GM20000 (cell line): ENCODE measurements at regions not wholly inside any gene's neighbourhood (a gene's known extent, or its start where the extent isn't known, plus 50 kb on each side); places are given as distances from the start of the nearest gene placed in this dataset.

Experiments
- DNase-seq: peaks from one replicate; pipeline ENCODE4 v3.0.0; 2012; ENCODE audit warnings: low spot score
- TF ChIP-seq, protein P1 (sequence below): IDR thresholded peaks from 2 replicates; pipeline ENCODE4 v1.5.1; 2012; ENCODE audit warnings: mild to moderate bottlenecking, control low read depth; ENCODE audit errors: extremely low read depth, missing control alignments

DNA sequence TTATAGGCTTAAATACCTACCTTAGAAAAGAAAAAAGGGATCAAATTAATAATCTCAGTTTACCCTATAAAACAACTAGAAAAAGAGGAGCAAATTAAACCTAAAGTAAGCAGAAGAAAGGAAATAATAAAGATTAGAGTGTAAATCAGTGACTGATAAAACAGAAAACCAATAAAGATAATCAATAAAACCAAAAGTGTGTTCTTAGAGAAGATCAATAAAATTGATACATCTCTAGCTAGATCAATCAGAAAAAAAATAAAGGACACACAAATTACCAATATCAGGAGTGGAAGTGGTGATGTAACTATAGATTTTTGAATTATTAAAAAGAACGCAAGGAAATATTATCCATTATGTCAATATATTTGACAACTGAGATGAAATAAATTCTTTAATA lies 69.2 kb upstream of the NAMPT start:
- TF ChIP-seq, protein P1, sequence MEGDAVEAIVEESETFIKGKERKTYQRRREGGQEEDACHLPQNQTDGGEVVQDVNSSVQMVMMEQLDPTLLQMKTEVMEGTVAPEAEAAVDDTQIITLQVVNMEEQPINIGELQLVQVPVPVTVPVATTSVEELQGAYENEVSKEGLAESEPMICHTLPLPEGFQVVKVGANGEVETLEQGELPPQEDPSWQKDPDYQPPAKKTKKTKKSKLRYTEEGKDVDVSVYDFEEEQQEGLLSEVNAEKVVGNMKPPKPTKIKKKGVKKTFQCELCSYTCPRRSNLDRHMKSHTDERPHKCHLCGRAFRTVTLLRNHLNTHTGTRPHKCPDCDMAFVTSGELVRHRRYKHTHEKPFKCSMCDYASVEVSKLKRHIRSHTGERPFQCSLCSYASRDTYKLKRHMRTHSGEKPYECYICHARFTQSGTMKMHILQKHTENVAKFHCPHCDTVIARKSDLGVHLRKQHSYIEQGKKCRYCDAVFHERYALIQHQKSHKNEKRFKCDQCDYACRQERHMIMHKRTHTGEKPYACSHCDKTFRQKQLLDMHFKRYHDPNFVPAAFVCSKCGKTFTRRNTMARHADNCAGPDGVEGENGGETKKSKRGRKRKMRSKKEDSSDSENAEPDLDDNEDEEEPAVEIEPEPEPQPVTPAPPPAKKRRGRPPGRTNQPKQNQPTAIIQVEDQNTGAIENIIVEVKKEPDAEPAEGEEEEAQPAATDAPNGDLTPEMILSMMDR: no peak

DNA sequence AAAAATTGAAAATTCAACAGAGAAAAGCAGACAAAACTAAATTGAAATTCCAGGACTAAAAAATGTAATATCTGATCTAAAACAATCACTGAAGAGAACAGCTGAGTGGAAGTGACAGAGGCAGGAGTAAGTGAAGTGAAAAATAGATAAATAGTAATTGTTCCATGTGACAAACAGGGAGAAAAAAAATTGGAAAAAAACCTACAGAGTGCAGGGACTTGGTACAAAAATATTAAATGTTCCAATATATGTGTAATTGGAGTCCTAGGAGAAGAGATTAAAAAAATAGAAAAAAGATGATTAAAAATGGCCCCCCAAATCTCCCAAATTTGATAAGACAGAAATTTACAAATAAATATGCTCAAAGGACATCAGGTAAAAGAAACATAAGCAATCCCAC lies 63.4 kb upstream of the NAMPT start:
- TF ChIP-seq, protein P1: no peak
- DNase-seq: no peak

More for the DNA sequence above, 69.2 kb upstream of the NAMPT start:
- no peak for DNase-seq

DNA sequence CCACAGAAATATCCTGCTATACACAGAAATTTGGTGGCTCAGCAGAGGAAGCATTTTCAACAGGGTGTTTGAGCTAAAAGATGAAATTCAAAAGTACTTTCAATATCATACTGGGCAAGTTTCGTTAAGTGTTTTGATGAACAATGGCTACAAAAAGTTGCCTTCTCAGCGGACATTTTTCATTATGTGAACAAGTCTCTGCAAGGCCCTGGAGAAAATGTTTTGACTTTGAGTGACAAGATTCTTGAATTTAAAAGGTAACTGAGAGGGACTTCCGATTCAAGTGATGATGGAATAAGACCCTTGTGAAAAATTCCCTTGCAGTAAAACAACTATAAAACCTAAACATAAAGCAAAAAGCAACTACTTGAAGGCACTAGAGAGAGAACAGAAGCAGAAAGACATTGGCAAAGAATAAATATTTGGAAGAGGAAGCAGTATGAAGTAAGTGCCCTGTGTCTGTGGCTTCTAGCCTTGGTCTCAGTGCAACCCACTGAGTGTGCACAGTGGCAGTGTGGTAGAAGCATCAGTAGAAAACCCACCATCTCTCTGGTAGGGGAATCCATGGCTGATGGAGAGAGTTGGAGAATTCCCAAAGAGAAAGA lies 62.5 kb upstream of the NAMPT start:
- TF ChIP-seq, protein P1: no peak
- no peak for DNase-seq

DNA sequence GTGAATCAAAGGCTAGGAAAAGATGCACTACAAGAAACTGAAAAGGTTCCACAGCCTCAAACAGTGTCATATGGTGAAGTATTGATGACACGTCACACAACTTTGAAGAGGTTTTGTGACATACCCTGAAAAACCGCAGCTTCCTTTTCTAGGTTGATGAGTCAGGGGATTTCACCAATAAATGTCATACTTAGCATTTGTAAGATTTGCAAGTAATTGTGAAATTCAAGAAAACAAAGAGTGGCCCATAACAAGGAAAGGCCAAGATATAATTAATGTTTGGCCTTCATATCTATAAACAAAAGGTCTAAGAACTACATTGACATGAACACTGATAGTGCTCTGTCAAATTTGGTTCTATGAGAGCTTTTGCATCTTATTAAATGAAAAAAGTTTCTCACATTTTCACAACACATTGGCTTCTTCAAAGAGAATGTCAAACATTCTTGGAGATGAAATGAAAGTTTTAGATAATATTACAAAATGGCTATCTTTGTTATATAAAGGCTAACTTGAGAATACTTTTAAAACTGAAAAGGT lies 62.0 kb upstream of the NAMPT start:
- DNase-seq: peak; percentile 67

DNA sequence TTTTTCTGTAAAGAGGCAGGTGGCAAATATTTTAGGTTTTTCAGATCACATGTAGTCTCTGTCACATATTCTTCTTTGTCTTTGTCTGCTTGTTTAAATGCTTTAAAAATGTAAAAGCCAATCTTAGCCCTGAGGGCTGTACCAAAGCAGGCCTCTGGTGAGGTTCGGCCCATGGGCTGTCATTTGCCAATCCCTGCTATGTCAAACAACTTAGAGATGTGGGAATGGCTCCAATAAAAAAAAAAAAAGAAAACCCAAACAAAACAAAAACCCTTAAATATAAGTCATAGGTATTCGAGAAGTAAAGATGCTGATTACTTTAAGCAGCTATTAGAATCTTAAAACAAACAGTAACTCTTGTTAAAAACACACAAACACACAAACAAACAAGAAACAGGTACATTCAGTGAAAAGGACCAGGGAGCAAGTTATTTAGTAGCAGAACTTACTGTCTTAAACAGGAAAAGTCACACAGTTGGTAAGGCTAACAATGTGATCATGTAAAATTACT lies 61.4 kb upstream of the NAMPT start:
- TF ChIP-seq, protein P1: no peak
- no peak for DNase-seq

More for the DNA sequence above, 62.0 kb upstream of the NAMPT start:
- TF ChIP-seq, protein P1: no peak

DNA sequence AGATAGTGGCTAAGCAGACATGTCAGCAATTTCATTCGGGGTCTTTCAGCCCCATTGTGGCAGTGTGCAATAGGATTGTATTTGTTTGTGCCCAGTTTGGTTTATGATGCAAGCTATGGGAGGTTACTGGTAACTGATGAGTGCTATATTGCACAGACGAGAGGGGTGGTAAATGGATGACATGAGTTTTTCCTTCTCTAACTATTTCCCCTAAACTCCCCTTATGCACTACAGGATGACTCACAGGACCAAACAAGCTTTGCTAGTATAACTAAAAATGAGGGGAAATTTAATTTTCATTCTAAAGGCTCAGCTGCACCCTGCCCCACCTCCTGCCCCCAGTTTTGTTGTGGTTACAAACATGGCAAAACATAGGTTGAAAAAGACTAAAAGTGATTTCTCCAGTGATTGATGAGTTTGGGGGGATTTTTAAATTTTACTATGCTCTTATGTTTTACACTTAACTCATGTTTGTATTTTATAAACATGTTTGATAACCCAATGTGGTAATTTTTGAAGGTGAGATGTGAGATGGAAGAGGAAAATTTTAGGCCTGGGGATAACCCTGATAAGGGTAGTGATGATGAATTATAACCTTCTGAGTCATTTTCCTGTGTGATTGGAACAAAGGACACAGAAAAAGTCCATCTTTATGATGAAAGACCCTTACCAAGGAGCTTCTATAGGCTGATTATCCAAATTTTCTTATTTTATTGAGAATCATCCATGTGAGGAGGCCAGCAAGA lies 60.8 kb upstream of the NAMPT start:
- DNase-seq: no peak
- TF ChIP-seq, protein P1: no peak

DNA sequence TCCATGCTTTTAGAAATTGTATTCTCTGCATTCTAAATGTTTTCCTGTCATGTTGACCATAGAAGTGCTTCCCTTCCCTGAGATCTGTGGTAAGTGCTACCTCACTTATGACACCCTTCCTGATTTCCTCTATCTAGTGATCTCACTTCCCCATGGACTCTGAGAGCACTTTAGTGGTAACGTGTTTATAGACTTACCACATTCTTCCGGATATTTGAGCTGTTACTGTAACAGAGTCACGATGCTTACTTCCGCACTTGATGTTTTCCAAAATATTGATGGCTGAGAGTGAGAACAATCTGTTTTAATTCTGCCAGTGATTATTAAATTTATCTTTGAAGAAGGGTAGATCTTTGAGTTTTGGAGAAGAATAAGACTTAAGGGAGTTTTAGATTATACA lies 60.1 kb upstream of the NAMPT start:
- DNase-seq: no peak

More for the DNA sequence above, 60.1 kb upstream of the NAMPT start:
- TF ChIP-seq, protein P1: no peak
